Fibroblast of villous mesenchyme (primary cell): ENCODE measurements at regions not wholly inside any gene's neighbourhood (a gene's known extent, or its start where the extent isn't known, plus 50 kb on each side); places are given as distances from the start of the nearest gene placed in this dataset.
"Not testable (repeated sequence)": the region's sequence is repeated elsewhere in the genome, so short reads cannot be mapped to it uniquely, and the experiment has no call there.

Experiments used
- DNase-seq: peaks from one replicate; pipeline ENCODE4 v3.0.0-alpha.2; 2010; ENCODE audit warnings: low read depth
- H3K4me3 ChIP-seq: 2 replicates; pipeline ENCODE4 v1.5.1; 2011; ENCODE audit warnings: low read depth, mild to moderate bottlenecking, low read length
- TF ChIP-seq, protein P1 (sequence below): IDR thresholded peaks from 2 replicates; pipeline ENCODE4 v1.5.1; 2012; ENCODE audit warnings: low read depth, mild to moderate bottlenecking, low read length; ENCODE audit not compliant: insufficient read depth

- TF ChIP-seq, protein P1, sequence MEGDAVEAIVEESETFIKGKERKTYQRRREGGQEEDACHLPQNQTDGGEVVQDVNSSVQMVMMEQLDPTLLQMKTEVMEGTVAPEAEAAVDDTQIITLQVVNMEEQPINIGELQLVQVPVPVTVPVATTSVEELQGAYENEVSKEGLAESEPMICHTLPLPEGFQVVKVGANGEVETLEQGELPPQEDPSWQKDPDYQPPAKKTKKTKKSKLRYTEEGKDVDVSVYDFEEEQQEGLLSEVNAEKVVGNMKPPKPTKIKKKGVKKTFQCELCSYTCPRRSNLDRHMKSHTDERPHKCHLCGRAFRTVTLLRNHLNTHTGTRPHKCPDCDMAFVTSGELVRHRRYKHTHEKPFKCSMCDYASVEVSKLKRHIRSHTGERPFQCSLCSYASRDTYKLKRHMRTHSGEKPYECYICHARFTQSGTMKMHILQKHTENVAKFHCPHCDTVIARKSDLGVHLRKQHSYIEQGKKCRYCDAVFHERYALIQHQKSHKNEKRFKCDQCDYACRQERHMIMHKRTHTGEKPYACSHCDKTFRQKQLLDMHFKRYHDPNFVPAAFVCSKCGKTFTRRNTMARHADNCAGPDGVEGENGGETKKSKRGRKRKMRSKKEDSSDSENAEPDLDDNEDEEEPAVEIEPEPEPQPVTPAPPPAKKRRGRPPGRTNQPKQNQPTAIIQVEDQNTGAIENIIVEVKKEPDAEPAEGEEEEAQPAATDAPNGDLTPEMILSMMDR, result no peak
- no peak overlapping the region for H3K4me3 ChIP-seq
- no peak for DNase-seq
Observed at GRCh38 chr1:19554090-19554489, 68.8 kb upstream of the CAPZB start.

GRCh38 chr1:19552291-19553010 lies 67.1 kb upstream of the CAPZB start:
- TF ChIP-seq, protein P1, result no peak
- no peak for DNase-seq
- H3K4me3 ChIP-seq, result no peak overlapping the region

- peak; percentile 41 for DNase-seq
- not testable (repeated sequence) for H3K4me3 ChIP-seq
Observed at GRCh38 chr1:19551837-19552236, 66.5 kb upstream of the CAPZB start.

DNA sequence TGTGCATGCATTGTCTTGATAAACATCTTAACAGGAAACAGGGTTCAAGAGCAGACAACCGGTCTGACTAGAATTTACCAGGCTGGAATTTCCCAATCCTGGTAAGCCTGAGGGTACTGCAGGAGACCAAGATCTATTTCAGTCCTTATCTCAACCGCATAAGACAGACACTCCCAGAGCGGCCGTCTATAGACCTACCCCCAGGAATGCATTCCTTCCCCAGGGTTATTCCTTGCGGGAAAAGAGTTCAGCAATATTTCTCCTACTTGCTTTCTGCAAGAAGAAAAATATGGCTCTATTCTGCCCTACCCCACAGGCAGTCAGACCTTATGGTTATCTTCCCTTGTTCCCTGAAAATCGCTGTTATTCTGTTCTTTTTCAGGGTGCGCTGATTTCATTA lies 65.1 kb upstream of the CAPZB start:
- DNase-seq, H3K4me3 ChIP-seq: not testable (repeated sequence)

GRCh38 chr1:19547814-19548213 lies 62.5 kb upstream of the CAPZB start:
- no peak for DNase-seq
- TF ChIP-seq, protein P1, result no peak
- H3K4me3 ChIP-seq, result no peak overlapping the region

DNA sequence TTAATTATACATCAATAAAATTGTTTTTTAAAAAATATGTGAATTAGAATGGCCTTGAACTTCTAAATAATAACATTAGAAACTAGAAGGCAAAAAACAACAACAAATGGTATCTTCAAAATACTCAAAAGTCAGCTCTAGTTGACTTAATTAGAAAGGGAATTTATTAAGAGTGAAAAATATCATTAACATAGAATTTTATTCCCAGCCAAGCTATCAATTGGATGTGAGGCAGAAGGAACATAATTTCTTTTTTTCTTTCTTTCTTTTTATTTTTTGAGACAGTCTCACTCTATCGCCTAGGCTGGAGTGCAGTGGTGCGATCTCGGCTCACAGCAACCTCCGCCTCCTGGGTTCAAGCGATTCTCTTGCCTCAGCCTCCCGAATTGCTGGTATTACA lies 51.2 kb upstream of the CAPZB start:
- TF ChIP-seq, protein P1, result no peak
- H3K4me3 ChIP-seq, result no peak overlapping the region
- DNase-seq, result no peak

DNA sequence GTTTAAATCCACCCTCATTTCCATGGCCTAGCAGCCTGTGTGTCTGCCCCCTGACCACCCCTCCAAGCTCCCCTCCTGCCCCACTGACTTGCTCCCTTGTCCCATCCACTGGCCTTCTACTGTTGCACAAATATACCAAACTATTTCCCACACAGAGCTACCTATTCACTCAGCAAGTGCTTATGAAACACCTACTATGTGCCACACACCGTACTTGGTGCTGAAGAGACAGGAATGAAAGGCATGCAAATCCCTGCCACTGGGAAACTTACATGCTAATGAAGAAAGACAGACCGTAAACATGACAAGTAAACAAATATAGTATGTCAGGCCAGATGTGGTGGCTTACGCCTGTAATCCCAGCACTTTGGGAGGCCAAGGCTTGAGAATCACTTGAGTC lies 49.9 kb upstream of the CAPZB start:
- no peak for DNase-seq
- TF ChIP-seq, protein P1, result no peak
- H3K4me3 ChIP-seq, result no peak overlapping the region
